ENCODE measurements at regions not wholly inside any gene's neighbourhood (a gene's known extent, or its start where the extent isn't known, plus 50 kb on each side); places are given as distances from the start of the nearest gene placed in this dataset.
"Not testable (repeated sequence)": the region's sequence is repeated elsewhere in the genome, so short reads cannot be mapped to it uniquely, and the experiment has no call there.

GRCh38 chr6:814378-815347 lies 121.7 kb upstream of the EXOC2 start:
- no peak for DNase-seq (ENCODE audit: low spot score)

- no peak for DNase-seq (ENCODE audit: low spot score)
These were observed 118.9 kb upstream of the EXOC2 start for GRCh38 chr6:811831-812230.

GRCh38 chr6:811191-811590 lies 118.3 kb upstream of the EXOC2 start:
- DNase-seq (ENCODE audit: low spot score), result no peak

- DNase-seq (ENCODE audit: low spot score), result no peak
These were observed 111.8 kb upstream of the EXOC2 start for GRCh38 chr6:804771-805170.

GRCh38 chr6:804317-804716 lies 111.4 kb upstream of the EXOC2 start:
- DNase-seq (ENCODE audit: low spot score), result no peak

GRCh38 chr6:803191-803977 lies 110.4 kb upstream of the EXOC2 start:
- no peak for DNase-seq (ENCODE audit: low spot score)

GRCh38 chr6:802701-803100 lies 109.8 kb upstream of the EXOC2 start:
- DNase-seq (ENCODE audit: low spot score), result no peak

- not testable (repeated sequence) for DNase-seq (ENCODE audit: low spot score)
These were observed 109.3 kb upstream of the EXOC2 start for GRCh38 chr6:802223-802622.

- DNase-seq (ENCODE audit: low spot score), result no peak
These were observed 106.8 kb upstream of the EXOC2 start for GRCh38 chr6:799769-800168.

- no peak for DNase-seq (ENCODE audit: low spot score)
These were observed 104.6 kb upstream of the EXOC2 start for GRCh38 chr6:797479-798077.

- DNase-seq (ENCODE audit: low spot score), result no peak
These were observed 102.2 kb upstream of the EXOC2 start for GRCh38 chr6:795046-795685.

- no peak for DNase-seq (ENCODE audit: low spot score)
These were observed 100.3 kb upstream of the EXOC2 start for GRCh38 chr6:793261-793660.

GRCh38 chr6:792662-793061 lies 99.7 kb upstream of the EXOC2 start:
- no peak for DNase-seq (ENCODE audit: low spot score)

- no peak for DNase-seq (ENCODE audit: low spot score)
These were observed 95.1 kb upstream of the EXOC2 start for GRCh38 chr6:788058-788457.

GRCh38 chr6:786946-787763 lies 94.2 kb upstream of the EXOC2 start:
- no peak for DNase-seq (ENCODE audit: low spot score)

- DNase-seq (ENCODE audit: low spot score), result no peak
These were observed 91.2 kb upstream of the EXOC2 start for GRCh38 chr6:783966-784735.

GRCh38 chr6:782141-782540 lies 89.2 kb upstream of the EXOC2 start:
- no peak for DNase-seq (ENCODE audit: low spot score)

GRCh38 chr6:781350-781961 lies 88.5 kb upstream of the EXOC2 start:
- DNase-seq (ENCODE audit: low spot score), result no peak

GRCh38 chr6:780706-781105 lies 87.8 kb upstream of the EXOC2 start:
- DNase-seq (ENCODE audit: low spot score), result no peak

- no peak for DNase-seq (ENCODE audit: low spot score)
These were observed 84.0 kb upstream of the EXOC2 start for GRCh38 chr6:776951-777350.
